B cell (primary cell): ENCODE measurements at regions not wholly inside any gene's neighbourhood (a gene's known extent, or its start where the extent isn't known, plus 50 kb on each side); places are given as distances from the start of the nearest gene placed in this dataset.

Source experiments
- ATAC-seq: fragments of 200-7000 bp; cut with Tn5 transposase; one replicate; pipeline ENCODE4 v1.10.0; 2021; ENCODE audit warnings: low read depth, mild to moderate bottlenecking, moderate number of reproducible peaks, moderate library complexity
- CTCF ChIA-PET: fragments of 350-600 bp; sonication (Branson Sonifier 250); formaldehyde crosslinking; loops from one replicate; lab custom pipeline; 2021; ENCODE audit warnings: antibody characterized with exemption, inconsistent platforms; lab: Charles Lee
- POLR2A ChIA-PET: fragments of 350-600 bp; sonication (Branson Sonifier 250); formaldehyde crosslinking; loops from one replicate; lab custom pipeline; 2021; ENCODE audit warnings: antibody characterized with exemption; lab: Charles Lee
- DNase-seq: peaks from one replicate; pipeline ENCODE4 v3.0.0; 2013
- H2AFZ ChIP-seq: 2 replicates; pipeline ENCODE4 v1.6.1; 2012; ENCODE audit warnings: mild to moderate bottlenecking, low read depth, low read length; ENCODE audit not compliant: insufficient read depth, poor library complexity, severe bottlenecking
- H3K27ac ChIP-seq, 2 donors: 1 replicate in 1 of 2; 2 replicates in 1 of 2; pipeline ENCODE4 v1.5.1; 2012 to 2013; ENCODE audit warnings: low read length in 2 of 2, mild to moderate bottlenecking in 2 of 2, moderate library complexity in 1 of 2
- H3K27me3 ChIP-seq, 4 experiments: fragments of 200-600 bp in 1 of 4; sonication (generic) in 1 of 4; replicated peaks in 1 of 4; 1 replicate in 2 of 4; 2 replicates in 2 of 4; pipeline versions ENCODE4 v1.6.1 to v1.7.0; 2013 to 2016; ENCODE audit warnings: low read length in 3 of 4, mild to moderate bottlenecking in 2 of 4, mixed read lengths in 1 of 4, moderate library complexity in 1 of 4; ENCODE audit not compliant: insufficient read depth in 4 of 4, control insufficient read depth in 3 of 4; ENCODE audit errors: control extremely low read depth in 1 of 4
- H3K36me3 ChIP-seq, 2 experiments: replicated peaks in 1 of 2; 1 replicate in 1 of 2; 2 replicates in 1 of 2; pipeline versions ENCODE4 v1.6.1 to v1.7.1; 2013; ENCODE audit warnings: low read length in 1 of 2; ENCODE audit not compliant: insufficient read depth in 2 of 2, control insufficient read depth in 1 of 2; ENCODE audit errors: control extremely low read depth in 1 of 2, extremely low read depth in 1 of 2
- H3K4me1 ChIP-seq, 2 donors: fragments of 200-600 bp in 1 of 2; sonication (generic) in 1 of 2; 1 replicate in 1 of 2; 2 replicates in 1 of 2; pipeline versions ENCODE4 v1.5.1 to v1.6.1; 2013 to 2017; ENCODE audit warnings: low read length in 2 of 2; ENCODE audit not compliant: control insufficient read depth in 2 of 2, insufficient read depth in 2 of 2
- H3K4me2 ChIP-seq: replicated peaks from 2 replicates; pipeline ENCODE3; 2012; ENCODE audit warnings: mild to moderate bottlenecking, low read depth, low read length; ENCODE audit not compliant: poor library complexity, severe bottlenecking
- H3K4me3 ChIP-seq, 5 experiments: fragments of 200-600 bp in 1 of 5; sonication (generic) in 1 of 5; 1 replicate in 3 of 5; 2 replicates in 2 of 5; pipeline versions ENCODE4 v1.5.1 to v1.7.0; 2011 to 2016; ENCODE audit warnings: low read length in 4 of 5, mild to moderate bottlenecking in 4 of 5, low read depth in 2 of 5, control low read depth in 1 of 5, moderate library complexity in 1 of 5; ENCODE audit not compliant: insufficient read depth in 1 of 5; ENCODE audit errors: control extremely low read depth in 1 of 5, extremely low read depth in 1 of 5
- H3K79me2 ChIP-seq: fragments of 200-600 bp; sonication (generic); one replicate; pipeline ENCODE4 v1.6.0; 2016; ENCODE audit warnings: low read length; ENCODE audit not compliant: control insufficient read depth, insufficient read depth
- H3K9ac ChIP-seq: fragments of 200-600 bp; sonication (generic); 2 replicates; pipeline ENCODE4 v1.6.1; 2017; ENCODE audit warnings: mild to moderate bottlenecking, low read length, moderate library complexity
- H3K9me3 ChIP-seq, 3 donors: one replicate each; pipeline versions ENCODE4 v1.6.1 to v1.7.1; 2013; ENCODE audit warnings: low read length in 2 of 3; ENCODE audit not compliant: control insufficient read depth in 2 of 3, insufficient read depth in 1 of 3; ENCODE audit errors: control extremely low read depth in 1 of 3
- H4K20me1 ChIP-seq: 2 replicates; pipeline ENCODE4 v1.6.0; 2012; ENCODE audit warnings: mild to moderate bottlenecking, low read length; ENCODE audit not compliant: insufficient read depth, control insufficient read depth, poor library complexity, severe bottlenecking
- H3K27ac Mint-ChIP-seq: one replicate; pipeline ENCODE4 v1.8.0; 2021; ENCODE audit warnings: mixed read lengths
- H3K27me3 Mint-ChIP-seq: one replicate; pipeline ENCODE4 v1.8.0; 2021; ENCODE audit warnings: mixed read lengths
- H3K4me1 Mint-ChIP-seq: one replicate; pipeline ENCODE4 v1.8.0; 2021; ENCODE audit warnings: mixed read lengths
- H3K4me3 Mint-ChIP-seq: one replicate; pipeline ENCODE4 v1.8.0; 2021; ENCODE audit warnings: mixed read lengths
- H3K9me3 Mint-ChIP-seq: one replicate; pipeline ENCODE4 v1.8.0; 2022; ENCODE audit warnings: mixed read lengths; ENCODE audit not compliant: insufficient read depth
- CTCF ChIP-seq: fragments of 200-600 bp; IDR thresholded peaks from one replicate; pipeline ENCODE4 v1.8.0; 2022; ENCODE audit warnings: antibody characterized with exemption, mild to moderate bottlenecking
- EZH2 ChIP-seq: IDR thresholded peaks from 2 replicates; pipeline ENCODE4 v1.6.1; 2012; ENCODE audit warnings: borderline replicate concordance, low read depth, mild to moderate bottlenecking, moderate library complexity, low read length; ENCODE audit not compliant: insufficient read depth, poor library complexity, severe bottlenecking
- WGBS: methylation state at CpG from one replicate; pipeline ENCODE4 v1.1.5; 2013; ENCODE audit warnings: missing lambda C conversion rate; ENCODE audit not compliant: insufficient coverage; 5-methylcytosine and 5-hydroxymethylcytosine counted together
- intact Hi-C: fragments of 100-400 bp; cut with micrococcal nuclease; formaldehyde crosslinking; loops from one replicate; pipeline ENCODE4 v1.10.0; 2022

DNA sequence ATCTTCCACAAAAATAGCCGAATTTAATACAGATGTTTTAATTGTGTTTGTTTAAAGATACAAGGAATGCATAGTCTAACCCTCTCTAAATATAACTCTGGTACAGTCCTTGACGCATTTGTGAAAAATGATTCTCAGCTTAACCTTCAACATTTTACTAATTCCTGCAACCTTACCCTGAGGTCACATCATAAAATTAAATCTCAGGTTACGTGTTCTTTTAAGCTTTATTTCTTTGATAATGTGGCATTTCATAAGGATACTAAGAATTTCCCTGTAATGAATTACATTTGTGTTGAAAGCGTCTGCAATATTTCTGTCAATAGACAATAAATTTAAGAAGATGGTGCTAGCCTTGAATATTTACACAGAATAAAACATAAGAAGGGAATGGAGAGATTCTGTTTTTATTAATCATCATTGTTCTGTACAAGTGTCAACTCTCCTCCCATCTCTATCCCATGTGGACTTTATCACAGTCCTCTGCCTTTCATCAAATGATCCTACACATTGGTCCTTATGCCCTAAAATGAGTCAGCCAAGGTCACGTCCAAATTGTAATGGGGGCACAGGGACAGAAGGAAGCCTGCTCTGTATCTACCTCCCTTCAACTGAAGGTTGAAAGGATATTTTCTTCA, 769.3 kb upstream of the FLRT2 start:
- CTCF ChIA-PET = no interaction called here
- DNase-seq = no peak
- no peaks in the 10 kb centered on the region for H3K4me1 Mint-ChIP-seq
- H3K4me3 Mint-ChIP-seq = no peak overlapping the region
- Histone ChIP-seq H3K79me2 (no peaks in the 10 kb centered on the region), H2AFZ (no peak overlapping the region), H3K9ac (no peak overlapping the region), H3K4me1 (no peaks in the 10 kb centered on the region), H4K20me1 (no peaks in the 10 kb centered on the region), H3K4me2 (no peak overlapping the region), H3K36me3 (no peaks in the 10 kb centered on the region), H3K4me3 (no peak overlapping the region), H3K9me3 (peaks cover 0 to 7% (median 1%) of the 10 kb centered on the region in 3 donors), H3K27me3 (no peaks in the 10 kb centered on the region), H3K27ac (no peak overlapping the region)
- no peak overlapping the region for H3K27ac Mint-ChIP-seq
- ATAC-seq = no peak
- POLR2A ChIA-PET = no interaction called here
- no peaks in the 10 kb centered on the region for H3K27me3 Mint-ChIP-seq
- intact Hi-C loops = no loop called here
- peaks cover 19% of the 10 kb centered on the region for H3K9me3 Mint-ChIP-seq
- TF ChIP-seq EZH2 (no peak), CTCF (no peak)
- WGBS = no CpG with 5 or more reads among the region's 5 CpGs

DNA sequence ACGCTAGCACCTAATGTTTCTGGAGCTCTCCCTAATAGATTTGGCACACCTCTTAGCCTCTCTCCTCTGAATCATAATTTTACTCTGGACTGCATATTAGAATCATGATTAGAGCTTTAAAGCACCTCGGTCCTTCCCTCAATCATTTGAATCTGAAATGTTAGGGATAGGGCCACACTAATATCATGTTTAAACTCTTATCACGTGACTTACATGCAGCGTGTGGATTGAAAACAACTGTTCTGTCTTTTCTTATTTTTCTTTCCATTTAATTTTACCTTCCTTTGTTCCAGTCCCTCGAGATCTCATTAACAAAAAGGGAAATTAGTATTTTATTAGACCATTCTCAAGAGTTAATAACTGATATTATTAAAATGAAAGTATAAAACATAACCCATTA, 762.5 kb upstream of the FLRT2 start:
- TF ChIP-seq CTCF (no peak), EZH2 (no peak)
- no CpG with 5 or more reads among the region's 5 CpGs for WGBS
- DNase-seq (no peak), ATAC-seq (no peak)
- Histone ChIP-seq H3K27ac (no peak overlapping the region), H3K4me3 (no peak overlapping the region), H3K4me2 (no peak overlapping the region), H3K4me1 (no peaks in the 10 kb centered on the region), H3K9ac (no peak overlapping the region), H3K27me3 (no peaks in the 10 kb centered on the region), H3K36me3 (no peaks in the 10 kb centered on the region), H4K20me1 (no peaks in the 10 kb centered on the region), H3K79me2 (no peaks in the 10 kb centered on the region), H2AFZ (no peak overlapping the region), H3K9me3 (peaks cover 0 to 7% (median 1%) of the 10 kb centered on the region in 3 donors)
- no peaks in the 10 kb centered on the region for H3K27me3 Mint-ChIP-seq
- peaks cover 20% of the 10 kb centered on the region for H3K9me3 Mint-ChIP-seq
- no peak overlapping the region for H3K27ac Mint-ChIP-seq
- POLR2A ChIA-PET = no interaction called here
- H3K4me3 Mint-ChIP-seq = no peak overlapping the region
- CTCF ChIA-PET = no interaction called here
- no peaks in the 10 kb centered on the region for H3K4me1 Mint-ChIP-seq
- intact Hi-C loops = no loop called here
